ENCODE measurements at regions not wholly inside any gene's neighbourhood (a gene's known extent, or its start where the extent isn't known, plus 50 kb on each side); places are given as distances from the start of the nearest gene placed in this dataset.

DNA sequence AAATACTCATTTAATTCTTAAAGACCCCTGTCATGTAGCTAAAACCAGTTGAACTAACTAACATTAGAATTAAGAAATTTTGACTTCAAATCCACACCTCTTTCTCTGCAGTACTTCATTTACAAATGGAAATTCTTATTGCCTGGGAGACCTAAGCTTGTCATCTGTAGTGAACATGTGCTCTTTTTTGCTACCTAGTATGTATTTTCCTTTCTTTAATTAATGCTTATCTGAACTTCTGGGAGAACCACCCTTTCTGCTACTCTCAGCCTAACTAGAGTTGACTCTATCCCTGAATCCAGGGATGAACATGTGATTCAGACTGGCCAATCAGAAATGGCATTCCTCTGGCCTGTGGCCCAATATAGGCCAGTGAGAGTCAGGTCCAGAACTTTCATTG, 75.9 kb upstream of the A1CF start:
- ATAC-seq = no peak
- no peaks in the 10 kb centered on the region for H3K4me1 ChIP-seq
- no peak overlapping the region for H3K27ac ChIP-seq
- no peaks in the 10 kb centered on the region for H3K9me3 ChIP-seq
- H3K36me3 ChIP-seq = no peaks in the 10 kb centered on the region
- TF ChIP-seq POLR2A (IDR thresholded peaks at IDR 0.05) = no peak
- no peak for TF ChIP-seq EP300 (IDR thresholded peaks at IDR 0.05)
- TF ChIP-seq, protein P1, sequence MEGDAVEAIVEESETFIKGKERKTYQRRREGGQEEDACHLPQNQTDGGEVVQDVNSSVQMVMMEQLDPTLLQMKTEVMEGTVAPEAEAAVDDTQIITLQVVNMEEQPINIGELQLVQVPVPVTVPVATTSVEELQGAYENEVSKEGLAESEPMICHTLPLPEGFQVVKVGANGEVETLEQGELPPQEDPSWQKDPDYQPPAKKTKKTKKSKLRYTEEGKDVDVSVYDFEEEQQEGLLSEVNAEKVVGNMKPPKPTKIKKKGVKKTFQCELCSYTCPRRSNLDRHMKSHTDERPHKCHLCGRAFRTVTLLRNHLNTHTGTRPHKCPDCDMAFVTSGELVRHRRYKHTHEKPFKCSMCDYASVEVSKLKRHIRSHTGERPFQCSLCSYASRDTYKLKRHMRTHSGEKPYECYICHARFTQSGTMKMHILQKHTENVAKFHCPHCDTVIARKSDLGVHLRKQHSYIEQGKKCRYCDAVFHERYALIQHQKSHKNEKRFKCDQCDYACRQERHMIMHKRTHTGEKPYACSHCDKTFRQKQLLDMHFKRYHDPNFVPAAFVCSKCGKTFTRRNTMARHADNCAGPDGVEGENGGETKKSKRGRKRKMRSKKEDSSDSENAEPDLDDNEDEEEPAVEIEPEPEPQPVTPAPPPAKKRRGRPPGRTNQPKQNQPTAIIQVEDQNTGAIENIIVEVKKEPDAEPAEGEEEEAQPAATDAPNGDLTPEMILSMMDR (IDR thresholded peaks at IDR 0.05) = no peak
- no peak for TF ChIP-seq POLR2AphosphoS5 (IDR thresholded peaks at IDR 0.05)
- H3K4me3 ChIP-seq = no peak overlapping the region
- H3K27me3 ChIP-seq = no peaks in the 10 kb centered on the region

DNA sequence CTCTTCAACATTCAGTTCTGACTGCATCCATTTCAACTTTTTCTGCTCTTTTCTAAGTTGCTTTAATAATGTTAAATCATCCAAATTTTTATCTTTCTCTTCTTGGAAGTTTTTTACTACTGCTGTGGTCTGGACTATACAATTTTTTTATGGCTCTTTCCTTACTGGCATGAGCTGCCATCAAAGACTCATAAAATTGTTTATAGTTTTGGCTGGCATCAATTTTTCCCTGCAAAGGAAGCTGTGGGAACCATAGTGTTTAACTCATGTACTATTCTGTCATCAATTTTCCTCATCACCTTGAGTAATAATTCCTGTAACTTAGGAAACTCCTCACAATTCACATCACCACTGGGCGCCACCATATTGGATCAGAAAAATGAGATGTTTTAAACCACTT, 77.6 kb upstream of the A1CF start:
- Histone ChIP-seq H3K27me3 (no peaks in the 10 kb centered on the region), H3K9me3 (no peaks in the 10 kb centered on the region), H3K27ac (no peak overlapping the region), H3K4me1 (no peaks in the 10 kb centered on the region), H3K4me3 (no peak overlapping the region), H3K36me3 (no peaks in the 10 kb centered on the region)
- WGBS, 2 donors (ENCODE audit: low coverage in 1 of 2) = 75 to 90% methylated on average over 1 of the region's 1 CpG
- TF ChIP-seq POLR2AphosphoS5 (IDR thresholded peaks at IDR 0.05) = no peak
- no peak for TF ChIP-seq POLR2A (IDR thresholded peaks at IDR 0.05)
- no peak for TF ChIP-seq EP300 (IDR thresholded peaks at IDR 0.05)
- TF ChIP-seq, protein P1 (IDR thresholded peaks at IDR 0.05) = no peak
- no peak for ATAC-seq

DNA sequence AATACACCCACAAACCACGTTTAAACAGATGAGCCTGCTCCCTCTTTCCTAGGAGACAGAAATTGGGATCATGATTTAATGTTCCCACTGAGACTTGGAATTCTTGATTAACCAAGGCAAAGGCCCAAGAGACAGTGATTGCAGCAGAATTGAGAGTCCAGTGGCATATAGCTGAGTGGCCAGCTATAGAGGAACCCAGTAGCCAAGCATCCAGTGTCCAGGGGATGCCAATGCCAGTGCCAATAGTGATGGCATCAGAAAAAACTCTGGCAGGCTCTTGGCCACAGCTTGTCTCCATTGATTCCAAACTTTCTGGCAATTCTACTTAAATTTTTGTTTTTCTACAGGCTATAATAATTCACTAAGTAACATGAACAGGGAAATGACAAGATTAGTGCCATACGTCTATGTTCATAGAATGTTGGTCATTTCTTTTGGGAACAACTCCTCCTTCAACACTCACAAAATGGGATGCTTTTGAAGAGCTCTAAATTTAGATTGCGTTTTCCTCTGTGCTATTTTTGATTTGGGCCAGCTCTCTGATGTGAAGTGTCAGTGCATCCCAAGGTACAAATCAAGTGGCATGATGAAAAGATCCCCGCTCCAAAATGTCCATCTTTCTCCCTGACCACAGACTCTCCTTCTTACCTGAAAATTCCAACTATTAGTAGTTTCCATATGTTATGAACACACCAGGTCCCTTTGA, 83.1 kb upstream of the A1CF start:
- Histone ChIP-seq H3K4me1 (no peaks in the 10 kb centered on the region), H3K36me3 (no peaks in the 10 kb centered on the region), H3K4me3 (no peak overlapping the region), H3K27me3 (no peaks in the 10 kb centered on the region), H3K9me3 (no peaks in the 10 kb centered on the region), H3K27ac (no peak overlapping the region)
- WGBS, 2 donors (ENCODE audit: low coverage in 1 of 2) = 81 to 86% methylated on average over 3 to 4 of the region's 4 CpGs
- TF ChIP-seq, protein P1 (IDR thresholded peaks at IDR 0.05) = no peak
- TF ChIP-seq POLR2A (IDR thresholded peaks at IDR 0.05) (no peak), EP300 (IDR thresholded peaks at IDR 0.05) (no peak), POLR2AphosphoS5 (IDR thresholded peaks at IDR 0.05) (no peak)
- no peak for ATAC-seq

DNA sequence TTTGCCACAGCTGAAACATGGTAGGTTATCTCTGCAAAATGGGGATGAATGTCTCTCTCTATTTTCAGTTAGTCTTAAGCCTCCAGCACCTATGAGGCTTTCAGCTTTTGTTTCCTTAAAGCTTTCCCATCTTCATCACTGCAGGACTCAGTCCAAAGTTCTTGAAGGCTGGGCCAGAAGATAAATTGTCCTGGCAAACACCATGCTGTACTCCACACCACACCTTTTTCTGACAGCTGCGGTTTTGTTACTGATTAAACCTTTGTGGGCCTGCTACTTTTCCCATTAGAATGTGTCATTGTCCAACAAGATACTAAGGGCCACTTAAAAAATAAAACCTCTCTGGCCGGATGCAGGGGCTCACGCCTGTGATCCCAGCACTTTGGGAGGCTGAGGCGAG, 87.2 kb upstream of the A1CF start:
- Histone ChIP-seq H3K9me3 (no peaks in the 10 kb centered on the region), H3K36me3 (no peaks in the 10 kb centered on the region), H3K4me3 (no peak overlapping the region), H3K4me1 (no peaks in the 10 kb centered on the region), H3K27ac (no peak overlapping the region), H3K27me3 (no peaks in the 10 kb centered on the region)
- ATAC-seq = no peak
- TF ChIP-seq POLR2AphosphoS5 (IDR thresholded peaks at IDR 0.05) (no peak), POLR2A (IDR thresholded peaks at IDR 0.05) (no peak), EP300 (IDR thresholded peaks at IDR 0.05) (no peak)
- TF ChIP-seq, protein P1 (IDR thresholded peaks at IDR 0.05) = no peak
- WGBS, 2 donors (ENCODE audit: low coverage in 1 of 2) = 87% methylated on average over 3 of the region's 4 CpGs; no CpG with 5 or more reads in 1 of the 2 donors

DNA sequence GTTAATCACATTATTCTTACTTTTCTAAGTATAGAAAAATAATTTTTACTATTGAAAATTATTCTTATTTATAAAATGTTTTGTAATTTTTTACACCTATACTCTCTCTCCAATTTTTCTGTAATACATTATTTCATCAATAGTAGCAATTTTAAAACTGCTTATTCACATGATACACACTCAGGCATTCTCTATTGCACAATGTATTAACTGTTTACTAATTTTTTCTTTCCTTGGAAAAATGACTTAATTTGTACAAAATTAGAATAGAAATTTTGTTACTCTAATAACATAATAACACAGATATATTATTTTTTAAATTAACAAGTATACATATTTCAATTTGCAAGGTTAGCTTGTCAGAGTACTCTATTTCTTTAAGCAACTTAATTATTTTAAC, 92.9 kb upstream of the PRKG1 start:
- Histone ChIP-seq H3K4me1 (no peaks in the 10 kb centered on the region), H3K4me3 (no peak overlapping the region), H3K9me3 (no peaks in the 10 kb centered on the region), H3K36me3 (no peaks in the 10 kb centered on the region), H3K27me3 (no peaks in the 10 kb centered on the region), H3K27ac (no peak overlapping the region)
- ATAC-seq = no peak
- TF ChIP-seq EP300 (IDR thresholded peaks at IDR 0.05) (no peak), POLR2A (IDR thresholded peaks at IDR 0.05) (no peak)
- TF ChIP-seq, protein P1 (IDR thresholded peaks at IDR 0.05) = no peak

Data from gastroesophageal sphincter (tissue), 4 donors.